ENCODE measurements at regions not wholly inside any gene's neighbourhood (a gene's known extent, or its start where the extent isn't known, plus 50 kb on each side); places are given as distances from the start of the nearest gene placed in this dataset.

- TF ChIP-seq POLR2AphosphoS5 (IDR thresholded peaks at IDR 0.05) (no peak), CTCF (IDR thresholded peaks at IDR 0.05) (no peak), POLR2A (IDR thresholded peaks at IDR 0.05) (no peak), EP300 (IDR thresholded peaks at IDR 0.05; ENCODE audit: low read depth) (no peak)
These were observed 268.4 kb upstream of the USP24 start for GRCh38 chr1:55483523-55483922.
